ENCODE measurements at regions not wholly inside any gene's neighbourhood (a gene's known extent, or its start where the extent isn't known, plus 50 kb on each side); places are given as distances from the start of the nearest gene placed in this dataset.

GRCh38 chr2:40043641-40044040, 264.6 kb upstream of the THUMPD2 start:
- DNase-seq (ENCODE audit: extremely low spot score), result no peak
- no peak for TF ChIP-seq FOXA1 (IDR thresholded peaks at IDR 0.05)
- TF ChIP-seq TARDBP (IDR thresholded peaks at IDR 0.05), result no peak
- TF ChIP-seq PKNOX1 (IDR thresholded peaks at IDR 0.05), result no peak
- TF ChIP-seq SUZ12 (IDR thresholded peaks at IDR 0.05), result no peak
- TF ChIP-seq L3MBTL2 (conservative IDR thresholded peaks at IDR 0.05), result no peak
- no peak for TF ChIP-seq SP1 (IDR thresholded peaks at IDR 0.05)
- TF ChIP-seq LEF1 (IDR thresholded peaks at IDR 0.05; ENCODE audit: borderline replicate concordance), result no peak
- TF ChIP-seq NFRKB (IDR thresholded peaks at IDR 0.05), result no peak
- no peak for TF ChIP-seq ZNF384 (IDR thresholded peaks at IDR 0.05)
- no peak for TF ChIP-seq ELF4 (IDR thresholded peaks at IDR 0.05)
- TF ChIP-seq BHLHE40 (IDR thresholded peaks at IDR 0.05; ENCODE audit: borderline replicate concordance), result no peak
- TF ChIP-seq HDGF (IDR thresholded peaks at IDR 0.05; ENCODE audit: borderline replicate concordance), result no peak
- TF ChIP-seq ARNT (IDR thresholded peaks at IDR 0.05), result no peak
- TF ChIP-seq FOXM1 (IDR thresholded peaks at IDR 0.05; ENCODE audit: borderline replicate concordance), result no peak
- TF ChIP-seq FOXK2 (IDR thresholded peaks at IDR 0.05), result no peak
- TF ChIP-seq CTBP1 (IDR thresholded peaks at IDR 0.05; ENCODE audit: borderline replicate concordance), result no peak
- CTCF ChIA-PET, result no interaction called here

GRCh38 chr2:40043191-40043590, 264.1 kb upstream of the THUMPD2 start:
- no peak for DNase-seq (ENCODE audit: extremely low spot score)
- no peak for TF ChIP-seq FOXK2 (IDR thresholded peaks at IDR 0.05)
- no peak for TF ChIP-seq FOXM1 (IDR thresholded peaks at IDR 0.05; ENCODE audit: borderline replicate concordance)
- ChIA-PET CTCF (no interaction called here), POLR2A (no interaction called here)

More at GRCh38 chr2:40043641-40044040, 264.6 kb upstream of the THUMPD2 start:
- POLR2A ChIA-PET, result no interaction called here

GRCh38 chr2:40041422-40042382, 262.6 kb upstream of the THUMPD2 start:
- DNase-seq (ENCODE audit: extremely low spot score), result no peak
- no peak for TF ChIP-seq SP1 (IDR thresholded peaks at IDR 0.05)
- TF ChIP-seq L3MBTL2 (conservative IDR thresholded peaks at IDR 0.05), result no peak
- TF ChIP-seq ARNT (IDR thresholded peaks at IDR 0.05), result no peak
- no peak for TF ChIP-seq NFRKB (IDR thresholded peaks at IDR 0.05)
- TF ChIP-seq FOXK2 (IDR thresholded peaks at IDR 0.05), result no peak
- TF ChIP-seq ELF4 (IDR thresholded peaks at IDR 0.05), result no peak
- TF ChIP-seq TARDBP (IDR thresholded peaks at IDR 0.05), result no peak
- TF ChIP-seq LEF1 (IDR thresholded peaks at IDR 0.05; ENCODE audit: borderline replicate concordance), result no peak
- POLR2A ChIA-PET, result no interaction called here
- CTCF ChIA-PET, result no interaction called here

GRCh38 chr2:40039549-40039948, 260.5 kb upstream of the THUMPD2 start:
- CTCF ChIA-PET, result no interaction called here
- DNase-seq (ENCODE audit: extremely low spot score), result no peak
- POLR2A ChIA-PET, result no interaction called here
- no peak for TF ChIP-seq ELF4 (IDR thresholded peaks at IDR 0.05)

- POLR2A ChIA-PET, result no interaction called here
- TF ChIP-seq ARNT (IDR thresholded peaks at IDR 0.05) (no peak), NFRKB (IDR thresholded peaks at IDR 0.05) (no peak), FOXA1 (IDR thresholded peaks at IDR 0.05) (no peak), HDGF (IDR thresholded peaks at IDR 0.05; ENCODE audit: borderline replicate concordance) (no peak), SP1 (IDR thresholded peaks at IDR 0.05) (no peak), TARDBP (IDR thresholded peaks at IDR 0.05) (no peak), FOXM1 (IDR thresholded peaks at IDR 0.05; ENCODE audit: borderline replicate concordance) (no peak), FOXK2 (IDR thresholded peaks at IDR 0.05) (no peak), BHLHE40 (IDR thresholded peaks at IDR 0.05; ENCODE audit: borderline replicate concordance) (no peak), LEF1 (IDR thresholded peaks at IDR 0.05; ENCODE audit: borderline replicate concordance) (no peak), ELF4 (IDR thresholded peaks at IDR 0.05) (no peak)
- DNase-seq (ENCODE audit: extremely low spot score), result no peak
- CTCF ChIA-PET, result no interaction called here
Observed at GRCh38 chr2:40038646-40039045, 259.6 kb upstream of the THUMPD2 start.

GRCh38 chr2:40037303-40037702, 258.2 kb upstream of the THUMPD2 start:
- POLR2A ChIA-PET, result no interaction called here
- CTCF ChIA-PET, result no interaction called here
- TF ChIP-seq ARNT (IDR thresholded peaks at IDR 0.05), result no peak

GRCh38 chr2:40036241-40036640, 257.2 kb upstream of the THUMPD2 start:
- CTCF ChIA-PET, result interaction anchor here (0.9 kb wide), 1 partner anchor 26 kb away, joined by 3 read pairs; no protein-coding TSS in a partner anchor
- DNase-seq (ENCODE audit: extremely low spot score), result no peak
- POLR2A ChIA-PET, result no interaction called here
- TF ChIP-seq ZNF384 (IDR thresholded peaks at IDR 0.05), result no peak
- no peak for TF ChIP-seq HDGF (IDR thresholded peaks at IDR 0.05; ENCODE audit: borderline replicate concordance)
- TF ChIP-seq CTBP1 (IDR thresholded peaks at IDR 0.05; ENCODE audit: borderline replicate concordance), result no peak
- TF ChIP-seq PKNOX1 (IDR thresholded peaks at IDR 0.05), result no peak
- no peak for TF ChIP-seq TARDBP (IDR thresholded peaks at IDR 0.05)
- no peak for TF ChIP-seq L3MBTL2 (conservative IDR thresholded peaks at IDR 0.05)
- no peak for TF ChIP-seq LEF1 (IDR thresholded peaks at IDR 0.05; ENCODE audit: borderline replicate concordance)
- no peak for TF ChIP-seq ARNT (IDR thresholded peaks at IDR 0.05)
- TF ChIP-seq SUZ12 (IDR thresholded peaks at IDR 0.05), result no peak
- no peak for TF ChIP-seq BHLHE40 (IDR thresholded peaks at IDR 0.05; ENCODE audit: borderline replicate concordance)
- no peak for TF ChIP-seq ELF4 (IDR thresholded peaks at IDR 0.05)
- TF ChIP-seq SP1 (IDR thresholded peaks at IDR 0.05), result no peak
- no peak for TF ChIP-seq FOXM1 (IDR thresholded peaks at IDR 0.05; ENCODE audit: borderline replicate concordance)
- no peak for TF ChIP-seq FOXK2 (IDR thresholded peaks at IDR 0.05)
- TF ChIP-seq NFRKB (IDR thresholded peaks at IDR 0.05), result no peak
- no peak for TF ChIP-seq FOXA1 (IDR thresholded peaks at IDR 0.05)

More at GRCh38 chr2:40037303-40037702, 258.2 kb upstream of the THUMPD2 start:
- no peak for DNase-seq (ENCODE audit: extremely low spot score)
